ENCODE measurements at regions not wholly inside any gene's neighbourhood (a gene's known extent, or its start where the extent isn't known, plus 50 kb on each side); places are given as distances from the start of the nearest gene placed in this dataset.
A peak's percentile ranks its signal among the peaks of the same experiment; 100 is the strongest.

GRCh38 chr7:34341326-34341725 is 316.7 kb upstream of the NPSR1 start:
- H4K20me1 ChIP-seq (replicated peaks; ENCODE audit: insufficient read depth): no peaks in the 10 kb centered on the region
- no peaks in the 10 kb centered on the region for H3K27me3 ChIP-seq (ENCODE audit: insufficient read depth)
- no peaks in the 10 kb centered on the region for H3K79me2 ChIP-seq (replicated peaks; ENCODE audit: insufficient read depth)
- no peak overlapping the region for H3K4me3 ChIP-seq
- H3K4me1 Mint-ChIP-seq: peaks cover 12% of the 10 kb centered on the region; the same call in 2 of the 3 replicates
- H3K4me2 ChIP-seq: peak overlapping the region; percentile 10; the same call in 1 of the 2 replicates
- peaks cover 6% of the 10 kb centered on the region; the same call in 2 of the 3 replicates for H3K9me3 Mint-ChIP-seq
- H3K27ac Mint-ChIP-seq: no peak overlapping the region
- TF ChIP-seq ZNF114 (CRISPR knock-in tag; IDR thresholded peaks at IDR 0.05): no peak
- TF ChIP-seq CTCF (conservative IDR thresholded peaks at IDR 0.05; ENCODE audit: low read depth in 2 of 2): no peak
- no peak for TF ChIP-seq POLR2AphosphoS5 (IDR thresholded peaks at IDR 0.05; ENCODE audit: low read depth)
- no peak for TF ChIP-seq CREB1 (CRISPR knock-in tag; IDR thresholded peaks at IDR 0.05; ENCODE audit: low read depth)
- TF ChIP-seq STAT1 (IDR thresholded peaks at IDR 0.05; ENCODE audit: unreplicated experiment): no peak
- no peak for TF ChIP-seq JUNB (IDR thresholded peaks at IDR 0.05; ENCODE audit: unreplicated experiment)
- TF ChIP-seq ETS1 (IDR thresholded peaks at IDR 0.05): no peak
- H3K4me3 Mint-ChIP-seq: no peak overlapping the region
- H3K36me3 ChIP-seq (ENCODE audit: insufficient read depth): no peaks in the 10 kb centered on the region
- no peak for ATAC-seq
- peaks cover 4% of the 10 kb centered on the region for H3K27me3 Mint-ChIP-seq (ENCODE audit: insufficient read depth, low read depth, poor library complexity)
- H3K36me3 Mint-ChIP-seq (ENCODE audit: low read depth): no peaks in the 10 kb centered on the region
- no peak overlapping the region for H2AFZ ChIP-seq
- no peak overlapping the region for H3K27ac ChIP-seq (ENCODE audit: low read depth)
- H3K4me1 ChIP-seq (ENCODE audit: insufficient read depth): 0 out of 2 replicates have a peak, but pooled peaks cover 4% of the 10 kb centered on the region
- H3K9me2 ChIP-seq (ENCODE audit: insufficient read depth): peaks cover 6% of the 10 kb centered on the region; the same call in 1 of the 2 replicates
- no peaks in the 10 kb centered on the region for H3F3A ChIP-seq (replicated peaks; ENCODE audit: low read depth)
- DNase-seq (ENCODE audit: low spot score): peak; percentile 15

DNA sequence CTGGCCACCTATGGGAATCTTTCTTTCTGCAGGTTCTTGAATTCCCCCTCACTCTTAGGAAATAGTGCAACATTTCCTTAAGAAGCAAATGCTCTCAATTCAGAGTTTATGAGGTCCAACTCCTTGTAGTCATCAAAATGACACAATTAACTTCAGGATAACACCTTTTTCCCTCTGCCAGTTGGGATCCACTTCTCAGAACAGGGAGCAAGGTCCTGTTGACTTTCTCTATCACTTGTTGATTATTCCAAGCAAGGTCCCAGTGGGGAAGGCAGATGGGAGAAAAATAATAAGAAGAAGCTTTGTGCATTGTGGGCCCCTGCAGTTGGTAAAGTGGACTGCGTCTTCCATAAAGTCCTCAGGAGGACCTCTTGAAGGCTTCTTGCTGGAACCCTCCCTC is 315.6 kb upstream of the NPSR1 start:
- H3K4me3 ChIP-seq: no peak overlapping the region
- no peaks in the 10 kb centered on the region for H3F3A ChIP-seq (replicated peaks; ENCODE audit: low read depth)
- no peak overlapping the region for H3K27ac ChIP-seq (ENCODE audit: low read depth)
- Mint-ChIP-seq H3K4me1 (peaks cover 12% of the 10 kb centered on the region; the same call in 2 of the 3 replicates), H3K27me3 (ENCODE audit: insufficient read depth, low read depth, poor library complexity) (peaks cover 6% of the 10 kb centered on the region), H3K36me3 (ENCODE audit: low read depth) (no peaks in the 10 kb centered on the region), H3K9me3 (peaks cover 6% of the 10 kb centered on the region; the same call in 2 of the 3 replicates), H3K4me3 (no peak overlapping the region), H3K27ac (no peak overlapping the region)
- H3K4me2 ChIP-seq: no peak overlapping the region
- TF ChIP-seq, protein P1, sequence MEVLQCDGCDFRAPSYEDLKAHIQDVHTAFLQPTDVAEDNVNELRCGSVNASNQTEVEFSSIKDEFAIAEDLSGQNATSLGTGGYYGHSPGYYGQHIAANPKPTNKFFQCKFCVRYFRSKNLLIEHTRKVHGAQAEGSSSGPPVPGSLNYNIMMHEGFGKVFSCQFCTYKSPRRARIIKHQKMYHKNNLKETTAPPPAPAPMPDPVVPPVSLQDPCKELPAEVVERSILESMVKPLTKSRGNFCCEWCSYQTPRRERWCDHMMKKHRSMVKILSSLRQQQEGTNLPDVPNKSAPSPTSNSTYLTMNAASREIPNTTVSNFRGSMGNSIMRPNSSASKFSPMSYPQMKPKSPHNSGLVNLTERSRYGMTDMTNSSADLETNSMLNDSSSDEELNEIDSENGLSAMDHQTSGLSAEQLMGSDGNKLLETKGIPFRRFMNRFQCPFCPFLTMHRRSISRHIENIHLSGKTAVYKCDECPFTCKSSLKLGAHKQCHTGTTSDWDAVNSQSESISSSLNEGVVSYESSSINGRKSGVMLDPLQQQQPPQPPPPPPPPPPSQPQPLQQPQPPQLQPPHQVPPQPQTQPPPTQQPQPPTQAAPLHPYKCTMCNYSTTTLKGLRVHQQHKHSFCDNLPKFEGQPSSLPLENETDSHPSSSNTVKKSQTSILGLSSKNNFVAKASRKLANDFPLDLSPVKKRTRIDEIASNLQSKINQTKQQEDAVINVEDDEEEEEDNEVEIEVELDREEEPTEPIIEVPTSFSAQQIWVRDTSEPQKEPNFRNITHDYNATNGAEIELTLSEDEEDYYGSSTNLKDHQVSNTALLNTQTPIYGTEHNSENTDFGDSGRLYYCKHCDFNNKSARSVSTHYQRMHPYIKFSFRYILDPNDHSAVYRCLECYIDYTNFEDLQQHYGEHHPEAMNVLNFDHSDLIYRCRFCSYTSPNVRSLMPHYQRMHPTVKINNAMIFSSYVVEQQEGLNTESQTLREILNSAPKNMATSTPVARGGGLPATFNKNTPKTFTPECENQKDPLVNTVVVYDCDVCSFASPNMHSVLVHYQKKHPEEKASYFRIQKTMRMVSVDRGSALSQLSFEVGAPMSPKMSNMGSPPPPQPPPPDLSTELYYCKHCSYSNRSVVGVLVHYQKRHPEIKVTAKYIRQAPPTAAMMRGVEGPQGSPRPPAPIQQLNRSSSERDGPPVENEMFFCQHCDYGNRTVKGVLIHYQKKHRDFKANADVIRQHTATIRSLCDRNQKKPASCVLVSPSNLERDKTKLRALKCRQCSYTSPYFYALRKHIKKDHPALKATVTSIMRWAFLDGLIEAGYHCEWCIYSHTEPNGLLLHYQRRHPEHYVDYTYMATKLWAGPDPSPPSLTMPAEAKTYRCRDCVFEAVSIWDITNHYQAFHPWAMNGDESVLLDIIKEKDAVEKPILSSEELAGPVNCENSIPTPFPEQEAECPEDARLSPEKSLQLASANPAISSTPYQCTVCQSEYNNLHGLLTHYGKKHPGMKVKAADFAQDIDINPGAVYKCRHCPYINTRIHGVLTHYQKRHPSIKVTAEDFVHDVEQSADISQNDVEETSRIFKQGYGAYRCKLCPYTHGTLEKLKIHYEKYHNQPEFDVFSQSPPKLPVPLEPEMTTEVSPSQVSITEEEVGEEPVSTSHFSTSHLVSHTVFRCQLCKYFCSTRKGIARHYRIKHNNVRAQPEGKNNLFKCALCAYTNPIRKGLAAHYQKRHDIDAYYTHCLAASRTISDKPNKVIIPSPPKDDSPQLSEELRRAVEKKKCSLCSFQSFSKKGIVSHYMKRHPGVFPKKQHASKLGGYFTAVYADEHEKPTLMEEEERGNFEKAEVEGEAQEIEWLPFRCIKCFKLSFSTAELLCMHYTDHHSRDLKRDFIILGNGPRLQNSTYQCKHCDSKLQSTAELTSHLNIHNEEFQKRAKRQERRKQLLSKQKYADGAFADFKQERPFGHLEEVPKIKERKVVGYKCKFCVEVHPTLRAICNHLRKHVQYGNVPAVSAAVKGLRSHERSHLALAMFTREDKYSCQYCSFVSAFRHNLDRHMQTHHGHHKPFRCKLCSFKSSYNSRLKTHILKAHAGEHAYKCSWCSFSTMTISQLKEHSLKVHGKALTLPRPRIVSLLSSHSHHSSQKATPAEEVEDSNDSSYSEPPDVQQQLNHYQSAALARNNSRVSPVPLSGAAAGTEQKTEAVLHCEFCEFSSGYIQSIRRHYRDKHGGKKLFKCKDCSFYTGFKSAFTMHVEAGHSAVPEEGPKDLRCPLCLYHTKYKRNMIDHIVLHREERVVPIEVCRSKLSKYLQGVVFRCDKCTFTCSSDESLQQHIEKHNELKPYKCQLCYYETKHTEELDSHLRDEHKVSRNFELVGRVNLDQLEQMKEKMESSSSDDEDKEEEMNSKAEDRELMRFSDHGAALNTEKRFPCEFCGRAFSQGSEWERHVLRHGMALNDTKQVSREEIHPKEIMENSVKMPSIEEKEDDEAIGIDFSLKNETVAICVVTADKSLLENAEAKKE (CRISPR knock-in tag; IDR thresholded peaks at IDR 0.05): no peak
- TF ChIP-seq EZH2 (IDR thresholded peaks at IDR 0.05; ENCODE audit: low read depth, unreplicated experiment) (no peak), ETS1 (IDR thresholded peaks at IDR 0.05) (no peak)
- ATAC-seq (no peak), DNase-seq (ENCODE audit: low spot score) (no peak)
- peaks cover 6% of the 10 kb centered on the region; the same call in 1 of the 2 replicates for H3K9me2 ChIP-seq (ENCODE audit: insufficient read depth)
- no peak overlapping the region for H2AFZ ChIP-seq
- H3K36me3 ChIP-seq (ENCODE audit: insufficient read depth): no peaks in the 10 kb centered on the region
- H3K79me2 ChIP-seq (replicated peaks; ENCODE audit: insufficient read depth): no peaks in the 10 kb centered on the region
- H4K20me1 ChIP-seq (replicated peaks; ENCODE audit: insufficient read depth): no peaks in the 10 kb centered on the region
- no peaks in the 10 kb centered on the region for H3K27me3 ChIP-seq (ENCODE audit: insufficient read depth)
- 0 out of 2 replicates have a peak, but pooled peaks cover 4% of the 10 kb centered on the region for H3K4me1 ChIP-seq (ENCODE audit: insufficient read depth)

Data from GM23338 (cell line).